AG08395 (cell line): ENCODE measurements at regions not wholly inside any gene's neighbourhood (a gene's known extent, or its start where the extent isn't known, plus 50 kb on each side); places are given as distances from the start of the nearest gene placed in this dataset.
"Not testable (repeated sequence)": the region's sequence is repeated elsewhere in the genome, so short reads cannot be mapped to it uniquely, and the experiment has no call there.

Experiments used
- DNase-seq: peaks from one replicate; pipeline ENCODE4 v3.0.0; 2012; ENCODE audit warnings: mixed read lengths, low spot score

- no peak for DNase-seq
Observed at GRCh38 chr17:36845916-36846315, 91.4 kb upstream of the LHX1 start.

DNA sequence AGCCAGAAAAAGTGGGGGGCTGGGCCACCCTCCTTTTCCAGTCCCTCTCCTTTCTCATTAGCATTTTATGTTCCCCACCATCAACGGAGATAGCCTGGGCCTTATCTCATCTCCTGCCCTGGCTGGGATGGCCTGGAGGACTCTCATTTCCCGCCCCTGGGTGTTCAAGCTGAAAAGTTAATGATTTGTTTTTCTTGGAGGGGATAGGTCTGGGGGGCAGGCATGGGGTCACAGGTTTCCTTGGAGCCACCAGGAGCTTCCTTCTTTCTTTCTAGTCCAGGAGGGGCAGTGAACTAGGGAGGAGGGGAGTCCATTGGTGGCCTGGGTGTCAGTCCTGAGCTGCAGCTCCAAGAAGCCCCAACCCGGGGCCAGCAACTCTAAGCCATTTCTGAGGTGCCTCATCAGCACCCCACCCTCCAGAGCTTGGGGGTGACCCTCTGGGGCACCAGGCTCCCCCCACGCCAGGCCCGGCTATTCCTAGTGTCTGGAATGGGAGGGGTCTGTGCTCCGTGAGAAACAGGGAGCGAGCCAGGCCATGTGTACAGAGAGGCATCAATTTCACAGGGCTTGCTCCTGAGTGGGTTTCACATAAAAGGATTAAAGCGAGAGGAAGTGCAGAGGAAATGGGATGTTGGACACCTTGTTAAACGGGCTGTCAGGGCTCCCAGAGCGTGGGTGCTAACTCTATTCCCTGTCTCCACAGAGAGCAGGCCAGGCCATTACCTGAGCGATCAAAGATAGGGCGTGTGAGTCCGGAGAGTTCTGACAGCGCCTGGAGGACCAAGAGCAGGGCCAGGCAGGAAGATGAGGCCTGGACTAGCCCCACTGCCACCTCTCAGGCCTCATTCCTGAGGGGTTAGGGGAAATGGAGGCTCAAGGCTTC is 90.6 kb upstream of the LHX1 start:
- no peak for DNase-seq

- DNase-seq, result no peak
Observed at GRCh38 chr17:36848008-36848902, 89.0 kb upstream of the LHX1 start.

DNA sequence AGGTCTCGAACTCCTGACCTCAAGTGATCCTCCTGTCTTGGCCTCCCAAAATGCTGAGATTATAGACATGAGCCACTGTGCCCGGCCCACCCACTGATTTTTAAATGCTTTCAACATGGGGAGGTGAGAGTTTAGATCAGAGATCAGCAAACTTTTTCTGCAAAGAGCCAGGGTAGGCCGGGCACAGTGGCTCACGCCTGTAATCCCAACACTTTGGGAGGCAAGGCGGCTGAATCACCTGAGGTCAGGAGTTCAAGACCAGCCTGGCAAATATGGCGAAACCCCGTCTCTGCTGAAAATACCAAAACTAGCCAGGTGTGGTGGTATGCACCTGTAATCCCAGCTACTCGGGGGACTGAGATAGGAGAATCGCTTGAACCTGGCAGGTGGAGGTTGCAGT is 88.3 kb upstream of the LHX1 start:
- DNase-seq, result not testable (repeated sequence)

GRCh38 chr17:36849871-36850348 is 87.4 kb upstream of the LHX1 start:
- DNase-seq, result peak; percentile 53

- peak; percentile 49 for DNase-seq
Observed at GRCh38 chr17:36850790-36851189, 86.5 kb upstream of the LHX1 start.

GRCh38 chr17:36851250-36851649 is 86.0 kb upstream of the LHX1 start:
- no peak for DNase-seq

DNA sequence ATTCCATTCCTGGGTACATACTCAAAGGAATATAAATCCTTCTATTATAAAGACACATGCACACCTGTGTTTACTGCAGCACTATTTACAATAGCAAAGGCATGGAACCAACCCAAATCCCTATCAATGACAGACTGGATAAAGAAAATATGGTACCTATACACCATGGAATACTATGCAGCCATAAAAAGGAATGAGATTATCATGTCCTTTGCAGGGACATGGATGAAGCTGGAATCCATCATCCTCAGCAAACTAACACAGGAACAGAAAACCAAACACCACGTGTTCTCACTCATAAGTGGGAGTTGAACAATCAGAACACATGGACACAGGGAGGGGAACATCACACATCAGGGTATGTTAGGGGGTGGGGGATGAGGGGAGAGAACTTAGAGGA is 84.8 kb upstream of the LHX1 start:
- not testable (repeated sequence) for DNase-seq

DNA sequence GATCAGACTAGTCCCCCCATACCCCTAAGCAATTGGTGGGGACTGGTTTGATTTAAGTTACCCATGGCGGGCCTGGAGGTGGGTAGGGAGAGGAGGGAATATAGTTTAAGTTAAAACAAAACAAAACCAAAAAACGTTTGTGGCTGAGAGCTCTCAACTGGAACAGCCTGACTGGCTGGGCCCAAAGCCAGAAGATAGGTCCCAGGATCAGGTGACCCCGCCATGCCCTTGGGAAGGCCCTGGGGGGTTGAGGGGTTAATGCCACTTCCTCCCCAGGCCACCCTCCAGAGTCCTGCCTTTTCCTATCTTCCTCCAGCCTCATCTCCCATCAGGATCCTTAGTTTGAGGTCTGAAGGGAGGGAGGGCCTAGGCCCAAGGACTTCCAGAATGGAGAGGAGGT is 82.3 kb upstream of the LHX1 start:
- no peak for DNase-seq

DNA sequence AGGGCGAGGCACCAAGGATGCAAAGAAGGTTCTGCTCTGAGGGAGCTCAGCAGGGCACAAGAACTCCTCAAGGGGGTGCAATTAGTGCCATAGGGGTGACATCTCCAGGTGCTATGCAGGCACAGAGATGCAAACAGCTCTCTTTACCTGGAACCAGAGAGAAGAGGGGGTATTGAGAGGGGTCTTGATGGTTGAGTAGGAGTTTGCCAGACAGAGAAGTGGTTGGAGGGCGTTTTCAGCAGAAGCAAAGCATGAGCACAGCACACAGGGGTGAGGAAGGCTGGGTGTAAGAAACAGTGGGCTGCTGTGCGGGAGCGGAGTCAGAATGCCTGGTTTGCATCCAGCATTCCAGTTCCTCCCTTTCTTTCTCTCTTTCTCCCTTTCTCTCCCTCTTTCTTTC is 81.8 kb upstream of the LHX1 start:
- no peak for DNase-seq

- DNase-seq, result no peak
Observed at GRCh38 chr17:36856222-36856621, 81.1 kb upstream of the LHX1 start.

DNA sequence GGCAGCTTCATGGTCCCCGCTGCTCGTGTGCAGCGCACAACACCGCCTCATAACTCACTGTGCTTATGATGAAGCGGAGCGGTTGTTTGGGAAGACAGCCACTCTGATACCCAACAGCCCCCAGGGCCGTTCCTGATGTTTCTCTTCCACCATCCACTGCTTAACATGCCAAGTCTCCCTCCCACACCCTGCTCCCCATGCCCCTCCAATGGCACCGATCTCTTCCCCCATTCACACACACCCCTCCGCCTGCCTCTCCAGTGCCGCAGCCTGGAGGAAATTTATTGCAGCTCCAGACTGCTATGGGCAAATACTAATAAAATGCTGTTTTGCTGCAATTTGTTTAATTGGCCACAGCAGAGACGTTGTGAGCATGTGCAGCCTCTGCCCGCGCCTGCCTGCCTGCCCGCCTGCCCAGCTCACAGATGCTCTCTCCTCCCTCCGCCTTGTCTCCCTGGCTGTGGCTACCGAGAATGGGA is 80.3 kb upstream of the LHX1 start:
- no peak for DNase-seq

DNA sequence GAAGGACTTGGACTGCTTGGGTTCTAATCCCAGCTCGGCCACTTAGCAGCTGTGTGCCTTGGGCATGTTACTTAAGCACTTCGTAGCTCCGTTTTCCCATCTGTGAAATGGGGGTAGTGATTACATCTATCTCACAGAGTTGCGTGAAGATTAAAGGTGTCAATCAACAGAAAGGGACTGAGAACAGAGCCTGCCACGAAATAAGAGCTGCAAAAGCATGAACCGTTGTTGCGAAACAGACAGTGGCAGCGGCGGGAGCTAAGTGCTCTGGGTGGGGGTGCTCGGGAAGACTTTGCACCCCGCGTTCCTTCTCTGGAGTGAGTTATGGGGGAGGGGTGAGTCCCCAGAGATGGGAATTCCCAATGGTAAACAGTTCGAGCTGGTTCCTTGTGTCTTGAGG is 79.6 kb upstream of the LHX1 start:
- no peak for DNase-seq

- DNase-seq, result no peak
Observed at GRCh38 chr17:36858119-36859002, 78.9 kb upstream of the LHX1 start.

GRCh38 chr17:36859003-36859300 is 78.3 kb upstream of the LHX1 start:
- DNase-seq, result no peak

- no peak for DNase-seq
Observed at GRCh38 chr17:36859706-36860105, 77.6 kb upstream of the LHX1 start.

DNA sequence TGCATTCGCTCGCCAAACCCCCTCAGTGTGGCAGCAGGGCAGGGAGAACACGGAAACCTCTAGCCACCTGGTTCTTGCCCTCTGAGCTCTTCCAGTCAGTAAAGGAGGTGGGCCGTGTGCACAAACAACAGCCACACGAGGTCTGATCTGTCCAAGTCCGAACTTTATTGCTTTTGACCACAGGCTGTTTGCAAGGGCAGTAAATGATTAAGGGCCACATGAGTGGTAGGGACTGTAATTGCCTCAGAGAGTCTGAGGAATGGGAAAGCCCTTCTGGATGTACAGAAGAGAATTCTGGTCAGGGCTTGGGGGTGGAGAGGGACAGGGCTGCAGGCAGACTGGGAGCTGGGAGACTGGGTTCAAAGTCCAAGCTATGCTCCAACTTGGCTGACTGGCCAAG is 75.7 kb upstream of the LHX1 start:
- DNase-seq, result no peak

DNA sequence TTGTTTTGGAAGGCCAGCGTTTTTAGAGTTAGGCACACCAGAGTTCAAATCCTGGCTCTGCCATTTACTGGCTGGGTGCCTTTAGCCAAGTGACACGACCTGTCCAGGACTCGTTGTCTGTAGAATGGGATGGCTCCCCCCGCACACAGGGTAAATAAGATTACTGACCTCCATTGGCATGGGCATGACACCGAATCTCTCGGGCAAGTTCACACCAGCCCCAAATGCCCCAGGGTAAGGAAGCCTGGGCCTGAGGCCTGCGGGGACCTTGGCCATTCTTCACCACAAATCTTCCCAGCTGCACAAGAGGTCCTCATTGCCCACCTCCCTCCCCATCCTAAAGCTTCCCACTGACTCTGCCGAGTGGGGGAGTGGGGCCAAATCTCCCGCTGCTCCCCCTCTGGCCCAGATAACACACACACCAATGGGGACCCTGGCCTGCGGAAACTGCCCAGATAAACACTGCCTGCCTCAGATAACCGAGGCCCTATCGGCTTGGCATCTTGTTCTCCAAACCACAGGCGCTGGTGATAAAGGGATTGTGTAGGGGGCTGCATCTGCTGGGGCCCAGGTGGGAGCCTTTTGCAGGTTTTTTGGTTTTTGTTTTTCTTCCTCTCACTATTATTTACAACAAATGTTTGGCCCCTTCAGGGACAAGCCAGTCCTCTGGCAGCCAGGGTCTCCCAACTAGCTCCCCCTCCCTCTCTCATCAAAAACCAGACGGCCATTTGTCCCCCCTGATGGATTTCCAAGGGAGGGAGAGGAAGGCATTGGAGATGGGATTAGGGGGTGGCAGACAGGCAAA is 75.0 kb upstream of the LHX1 start:
- DNase-seq, result no peak

GRCh38 chr17:36863131-36863530 is 74.1 kb upstream of the LHX1 start:
- no peak for DNase-seq

GRCh38 chr17:36863676-36864612 is 73.3 kb upstream of the LHX1 start:
- DNase-seq, result no peak
